Activated CD8-positive, alpha-beta T cell treated with anti-CD3 and anti-CD28 coated beads for 36 hours (primary cell): ENCODE measurements at regions not wholly inside any gene's neighbourhood (a gene's known extent, or its start where the extent isn't known, plus 50 kb on each side); places are given as distances from the start of the nearest gene placed in this dataset.
"Not testable (repeated sequence)": the region's sequence is repeated elsewhere in the genome, so short reads cannot be mapped to it uniquely, and the experiment has no call there.

Experiments
- ATAC-seq: fragments of 200-7000 bp; cut with Tn5 transposase; one replicate; pipeline ENCODE4 v1.10.0; 2021; ENCODE audit warnings: mild to moderate bottlenecking, moderate library complexity
- CTCF ChIA-PET: fragments of 350-600 bp; sonication (Branson Sonifier 250); formaldehyde crosslinking; loops from one replicate; lab custom pipeline; 2021; ENCODE audit warnings: antibody characterized with exemption; lab: Charles Lee
- POLR2A ChIA-PET: fragments of 350-600 bp; sonication (Branson Sonifier 250); formaldehyde crosslinking; loops from one replicate; lab custom pipeline; 2021; ENCODE audit warnings: antibody characterized with exemption; lab: Charles Lee
- DNase-seq: peaks from one replicate; pipeline ENCODE4 v3.0.0-alpha.2; 2020
- H3K27ac Mint-ChIP-seq: one replicate; pipeline ENCODE4 v1.8.0; 2021; ENCODE audit warnings: mild to moderate bottlenecking, mixed read lengths
- H3K27me3 Mint-ChIP-seq: one replicate; pipeline ENCODE4 v1.8.0; 2021; ENCODE audit warnings: mixed read lengths
- H3K36me3 Mint-ChIP-seq: one replicate; pipeline ENCODE4 v1.8.0; 2021; ENCODE audit warnings: low read depth, mixed read lengths
- H3K4me1 Mint-ChIP-seq: one replicate; pipeline ENCODE4 v1.8.0; 2021; ENCODE audit warnings: low read depth, mixed read lengths
- H3K4me3 Mint-ChIP-seq: one replicate; pipeline ENCODE4 v1.8.0; 2021; ENCODE audit warnings: mild to moderate bottlenecking, moderate library complexity, mixed read lengths
- H3K9me3 Mint-ChIP-seq: one replicate; pipeline ENCODE4 v1.8.0; 2021; ENCODE audit warnings: mixed read lengths
- CTCF ChIP-seq: fragments of 200-600 bp; IDR thresholded peaks from one replicate; pipeline ENCODE4 v1.8.0; 2022; ENCODE audit warnings: antibody characterized with exemption, mild to moderate bottlenecking
- intact Hi-C: fragments of 100-400 bp; cut with micrococcal nuclease; formaldehyde crosslinking; loops from one replicate; pipeline ENCODE4 v1.10.0; 2022

DNA sequence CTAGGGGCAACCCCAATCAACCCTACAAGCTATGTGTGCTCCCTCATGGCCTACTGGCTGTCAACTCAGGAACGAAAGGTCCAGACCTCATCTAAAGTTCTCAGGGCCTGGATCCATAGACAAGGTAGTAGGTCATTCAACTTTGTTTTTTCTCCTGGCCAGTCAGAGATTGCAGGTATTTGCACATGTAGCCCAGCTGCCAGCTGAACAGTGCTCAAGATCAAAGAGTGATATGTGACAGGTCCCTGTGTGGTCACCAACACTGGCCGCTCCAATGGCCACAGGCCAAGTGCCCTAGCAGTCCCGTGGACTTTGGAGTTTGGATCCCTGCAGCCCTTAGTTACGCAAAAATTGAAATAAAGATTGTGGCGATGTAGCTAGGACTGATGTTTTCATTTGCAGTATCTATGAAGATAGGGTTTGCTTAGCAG lies 60.6 kb upstream of the ATXN1 start:
- peaks cover 17% of the 10 kb centered on the region for H3K27me3 Mint-ChIP-seq
- H3K4me1 Mint-ChIP-seq: peaks cover 12% of the 10 kb centered on the region
- TF ChIP-seq CTCF: no peak
- no peaks in the 10 kb centered on the region for H3K36me3 Mint-ChIP-seq
- POLR2A ChIA-PET: no interaction called here
- intact Hi-C loops: no loop called here
- CTCF ChIA-PET: no interaction called here
- H3K9me3 Mint-ChIP-seq: no peaks in the 10 kb centered on the region
- no peak overlapping the region for H3K4me3 Mint-ChIP-seq
- DNase-seq: no peak
- no peak overlapping the region for H3K27ac Mint-ChIP-seq
- ATAC-seq: no peak

DNA sequence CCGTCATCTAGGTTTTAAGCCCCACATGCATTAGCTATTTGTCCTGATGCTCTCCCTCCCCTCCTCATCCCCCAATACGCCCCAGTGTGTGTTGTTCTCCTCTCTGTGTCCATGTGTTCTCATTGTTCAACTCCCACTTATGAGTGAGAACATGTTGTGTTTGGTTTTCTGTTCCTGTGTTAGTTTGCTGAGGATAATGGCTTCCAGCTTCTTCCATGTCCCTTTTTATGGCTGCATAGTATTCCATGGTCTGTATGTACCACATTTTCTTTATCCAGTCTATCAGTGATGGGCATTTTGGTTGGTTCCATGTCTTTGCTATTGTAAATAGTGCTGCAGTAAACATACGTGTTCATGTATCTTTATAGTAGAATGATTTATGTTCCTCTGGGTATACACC lies 59.0 kb upstream of the ATXN1 start:
- POLR2A ChIA-PET, ATAC-seq, H3K27ac Mint-ChIP-seq, H3K36me3 Mint-ChIP-seq, intact Hi-C loops, H3K4me1 Mint-ChIP-seq, H3K9me3 Mint-ChIP-seq, DNase-seq, H3K4me3 Mint-ChIP-seq: not testable (repeated sequence)
- peaks cover 13% of the 10 kb centered on the region for H3K27me3 Mint-ChIP-seq
- CTCF ChIA-PET: interaction anchor here (1.1 to 1.4 kb wide), 2 partner anchors 49 to 1196 kb away, joined by 3 to 5 read pairs; no protein-coding TSS in a partner anchor

DNA sequence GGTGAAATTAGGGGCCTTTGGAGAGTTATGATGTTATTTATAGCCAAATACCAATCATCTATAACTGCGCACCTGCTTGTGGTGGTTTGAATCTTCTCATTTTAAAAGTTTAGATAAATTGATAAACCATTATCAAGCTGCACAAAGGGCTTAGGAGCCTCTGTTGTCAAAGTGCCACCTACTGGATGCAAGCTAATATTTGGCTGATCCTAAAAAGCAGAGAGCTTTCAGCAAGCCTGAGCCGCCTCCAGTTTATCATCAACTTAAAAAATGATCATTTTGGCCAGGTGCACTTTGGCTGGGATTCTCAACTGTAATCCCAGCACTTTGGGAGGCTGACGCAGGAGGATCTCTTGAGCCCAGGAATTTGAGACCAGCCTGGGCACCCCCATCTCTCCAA lies 58.5 kb upstream of the ATXN1 start:
- DNase-seq (no peak), ATAC-seq (no peak)
- Mint-ChIP-seq H3K4me3 (no peak overlapping the region), H3K9me3 (no peaks in the 10 kb centered on the region), H3K4me1 (peaks cover 3% of the 10 kb centered on the region), H3K36me3 (no peaks in the 10 kb centered on the region), H3K27ac (no peak overlapping the region), H3K27me3 (peaks cover 13% of the 10 kb centered on the region)
- CTCF ChIA-PET: interaction anchor here (0.9 to 2.0 kb wide), 4 partner anchors 14 to 1196 kb away, joined by 3 to 11 read pairs (median 4); no protein-coding TSS in a partner anchor
- no peak for TF ChIP-seq CTCF
- intact Hi-C loops: no loop called here
- POLR2A ChIA-PET: no interaction called here

GRCh38 chr6:16818992-16819626 lies 57.8 kb upstream of the ATXN1 start:
- ATAC-seq: no peak
- intact Hi-C loops: no loop called here
- H3K27ac Mint-ChIP-seq: no peak overlapping the region
- H3K27me3 Mint-ChIP-seq: peaks cover 13% of the 10 kb centered on the region
- TF ChIP-seq CTCF: no peak
- CTCF ChIA-PET: interaction anchor here (0.9 to 2.0 kb wide), 5 partner anchors 13 to 1195 kb away, joined by 3 to 11 read pairs (median 3); no protein-coding TSS in a partner anchor
- peaks cover 1% of the 10 kb centered on the region for H3K9me3 Mint-ChIP-seq
- H3K4me3 Mint-ChIP-seq: no peak overlapping the region
- H3K4me1 Mint-ChIP-seq: no peaks in the 10 kb centered on the region
- POLR2A ChIA-PET: no interaction called here
- no peaks in the 10 kb centered on the region for H3K36me3 Mint-ChIP-seq
- DNase-seq: no peak

DNA sequence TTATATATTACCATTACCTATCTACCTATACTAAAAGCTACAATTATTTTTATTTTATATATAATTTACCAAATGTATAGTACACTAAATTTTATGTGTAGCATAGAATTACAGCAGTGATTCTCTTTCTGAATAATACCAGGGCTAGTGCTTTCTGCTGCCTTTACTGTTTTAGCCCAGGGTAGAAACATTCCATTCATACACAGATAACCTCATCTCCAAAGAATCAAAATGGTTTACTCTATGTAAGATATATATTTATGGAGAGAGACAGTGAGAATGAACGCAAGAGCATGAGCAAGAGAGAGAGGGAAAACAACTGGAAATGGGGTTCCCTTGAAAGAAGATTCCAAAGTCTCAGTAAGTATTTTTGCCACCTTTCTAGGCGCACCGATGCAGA lies 56.3 kb upstream of the ATXN1 start:
- ATAC-seq: no peak
- intact Hi-C loops: no loop called here
- DNase-seq: no peak
- H3K27ac Mint-ChIP-seq: no peak overlapping the region
- no peaks in the 10 kb centered on the region for H3K4me1 Mint-ChIP-seq
- H3K36me3 Mint-ChIP-seq: peaks cover 5% of the 10 kb centered on the region
- POLR2A ChIA-PET: no interaction called here
- no peak for TF ChIP-seq CTCF
- CTCF ChIA-PET: no interaction called here
- peaks cover 13% of the 10 kb centered on the region for H3K9me3 Mint-ChIP-seq
- no peak overlapping the region for H3K4me3 Mint-ChIP-seq
- H3K27me3 Mint-ChIP-seq: peaks cover 12% of the 10 kb centered on the region
